A204.1 (cell line): ENCODE measurements at regions not wholly inside any gene's neighbourhood (a gene's known extent, or its start where the extent isn't known, plus 50 kb on each side); places are given as distances from the start of the nearest gene placed in this dataset.

ENCODE experiments used
- FAIRE-seq: peaks from 2 replicates; lab custom pipeline; 2012; peaks lifted over from hg19 to GRCh38; lab: Jason Lieb, UNC

DNA sequence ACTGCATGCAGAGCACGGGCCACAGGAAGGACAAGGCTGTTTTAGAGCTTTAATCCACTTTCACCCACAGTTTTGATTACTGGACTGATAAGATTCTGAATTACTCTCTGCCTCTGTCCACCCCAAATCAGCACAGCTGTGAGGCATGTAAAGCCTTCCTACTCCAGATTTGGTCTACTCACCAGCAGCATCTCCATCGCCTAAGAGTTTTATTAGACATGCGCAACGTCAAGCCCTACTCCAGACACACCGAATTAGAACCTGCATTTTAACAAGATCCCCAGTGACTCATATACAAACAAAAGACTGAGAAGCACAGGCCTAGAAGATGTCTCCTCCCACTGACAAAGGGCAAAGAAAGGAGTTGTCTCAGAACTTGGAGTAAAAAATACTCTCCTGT lies 221.2 kb downstream of the TUSC7 start:
- FAIRE-seq, result no peak

GRCh38 chr3:116939091-116939490 lies 229.5 kb downstream of the TUSC7 start:
- no peak for FAIRE-seq

- no peak for FAIRE-seq
These were observed 230.0 kb downstream of the TUSC7 start for GRCh38 chr3:116939550-116939949.

GRCh38 chr3:116940719-116941118 lies 231.1 kb downstream of the TUSC7 start:
- no peak for FAIRE-seq

GRCh38 chr3:116946376-116946775 lies 236.8 kb downstream of the TUSC7 start:
- no peak for FAIRE-seq

DNA sequence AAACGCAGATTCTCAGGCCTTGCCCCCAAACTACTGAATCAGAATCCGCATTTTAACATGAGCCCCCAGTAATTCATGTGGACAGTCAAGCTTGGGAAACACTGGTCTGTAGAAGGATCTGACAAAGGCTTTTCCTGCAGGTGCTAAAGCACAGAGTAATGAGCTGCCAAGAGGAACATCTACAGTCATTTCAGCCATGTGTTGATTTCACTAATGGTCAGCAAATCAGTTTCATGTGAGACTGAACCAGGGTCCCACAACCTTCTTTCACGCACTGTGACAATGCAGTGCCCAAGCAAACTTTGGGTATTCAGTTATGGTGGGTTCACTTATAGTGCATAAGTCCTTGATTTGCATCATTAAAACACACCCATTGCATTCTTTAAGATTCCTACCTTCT lies 237.6 kb downstream of the TUSC7 start:
- no peak for FAIRE-seq

DNA sequence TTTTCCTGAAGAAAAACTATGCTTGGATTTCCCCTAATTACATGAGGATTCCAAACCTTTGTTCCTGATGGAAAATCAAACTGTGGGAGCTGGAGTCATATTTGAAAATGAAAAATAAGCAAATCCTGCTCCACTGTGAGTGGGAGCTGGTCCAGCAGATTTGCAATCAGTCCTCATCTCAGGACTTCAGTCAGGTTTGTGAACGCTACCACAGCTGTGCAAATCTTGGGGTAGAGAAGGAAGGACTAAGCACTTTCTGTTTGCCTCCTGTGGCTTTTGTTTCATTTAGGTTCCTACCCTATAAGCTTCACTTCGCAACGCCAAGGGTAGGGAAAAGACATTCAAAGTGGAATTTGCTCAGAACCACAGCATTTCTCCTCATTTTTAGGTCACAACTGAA lies 238.2 kb downstream of the TUSC7 start:
- FAIRE-seq, result no peak

- no peak for FAIRE-seq
These were observed 240.9 kb downstream of the TUSC7 start for GRCh38 chr3:116950301-116951055.

DNA sequence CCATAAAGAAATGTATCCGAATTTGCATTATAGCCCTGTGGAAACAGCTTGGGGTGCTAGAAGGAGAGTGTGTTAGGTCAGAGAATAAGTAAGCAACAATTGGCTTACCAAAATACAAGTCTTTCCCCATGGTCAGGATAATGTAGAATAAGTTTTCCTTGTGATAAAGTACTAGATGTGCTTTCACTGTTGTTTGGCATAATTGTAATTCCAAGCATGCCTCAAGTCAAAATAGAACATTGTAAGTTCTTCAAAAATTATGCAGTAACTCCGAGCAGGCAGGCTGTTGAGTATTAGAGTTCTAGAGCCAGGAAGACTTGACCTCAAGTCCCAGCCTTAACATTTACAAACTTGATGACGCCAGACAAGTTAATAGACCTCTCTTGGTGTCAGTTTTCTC lies 242.0 kb downstream of the TUSC7 start:
- no peak for FAIRE-seq

- FAIRE-seq, result no peak
These were observed 248.7 kb downstream of the TUSC7 start for GRCh38 chr3:116958291-116958690.

GRCh38 chr3:116961106-116961505 lies 251.5 kb downstream of the TUSC7 start:
- FAIRE-seq, result no peak

- no peak for FAIRE-seq
These were observed 254.2 kb downstream of the TUSC7 start for GRCh38 chr3:116963802-116964201.

- FAIRE-seq, result no peak
These were observed 257.1 kb downstream of the TUSC7 start for GRCh38 chr3:116966649-116967048.

GRCh38 chr3:116969135-116969534 lies 259.6 kb downstream of the TUSC7 start:
- no peak for FAIRE-seq

DNA sequence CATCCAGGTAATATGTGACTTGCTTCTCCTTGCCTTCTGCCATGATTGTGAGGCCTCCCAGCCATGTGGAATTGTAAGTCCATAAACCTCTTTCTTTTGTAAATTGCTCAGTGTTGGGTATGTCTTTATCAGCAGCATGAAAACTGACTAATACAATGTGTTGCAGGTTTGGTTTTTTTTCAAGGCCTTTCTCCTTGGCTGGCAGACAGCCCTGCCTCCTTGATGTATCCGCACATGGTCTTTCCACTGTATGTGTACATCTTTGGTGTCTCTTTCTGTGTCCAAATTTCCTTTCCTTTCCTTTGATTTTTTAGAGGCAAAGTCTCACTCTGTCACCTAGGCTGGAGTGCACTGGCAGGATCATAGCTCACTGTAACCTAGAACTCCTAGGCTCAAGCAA lies 260.1 kb downstream of the TUSC7 start:
- no peak for FAIRE-seq

- FAIRE-seq, result no peak
These were observed 262.0 kb downstream of the TUSC7 start for GRCh38 chr3:116971531-116971930.

DNA sequence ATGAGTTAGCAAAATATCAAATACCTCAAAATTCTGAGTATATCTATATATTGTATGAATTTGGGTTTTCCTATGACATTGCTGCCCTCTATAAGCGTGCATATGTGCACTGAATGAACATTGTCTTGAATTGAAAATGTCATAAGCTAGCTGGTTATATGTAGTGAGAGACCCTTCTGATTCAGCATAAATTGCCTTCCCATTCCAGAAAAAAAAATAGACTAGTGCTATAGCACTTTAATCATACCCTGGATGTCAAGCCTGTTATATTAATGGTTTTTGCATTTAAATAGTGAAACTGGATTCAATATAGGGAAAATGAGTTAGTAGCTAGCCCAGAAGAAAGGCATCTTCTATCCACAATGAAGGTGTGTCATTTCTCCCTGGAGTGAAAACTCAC lies 265.1 kb downstream of the TUSC7 start:
- no peak for FAIRE-seq

DNA sequence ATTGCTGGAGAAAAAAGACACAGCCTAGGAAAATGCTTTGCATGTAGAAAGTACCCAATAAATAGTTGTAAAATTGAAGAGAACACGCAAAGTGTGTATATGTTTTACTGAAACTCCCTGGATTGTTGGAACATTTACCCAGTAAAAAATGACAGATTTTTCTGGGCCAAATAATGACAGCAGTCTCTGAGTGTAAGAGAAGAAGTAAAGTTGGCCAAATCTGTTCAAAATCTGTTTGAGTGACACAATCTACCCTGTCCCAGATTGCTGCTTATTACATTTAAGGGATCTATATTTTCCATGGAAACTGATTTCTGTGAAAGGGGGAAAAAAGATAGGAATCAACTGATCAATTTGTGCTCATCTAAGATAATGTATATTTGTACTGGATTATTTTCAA lies 267.9 kb downstream of the TUSC7 start:
- FAIRE-seq, result no peak

GRCh38 chr3:116980099-116980498 lies 270.5 kb downstream of the TUSC7 start:
- no peak for FAIRE-seq

- no peak for FAIRE-seq
These were observed 271.5 kb downstream of the TUSC7 start for GRCh38 chr3:116981089-116981488.

DNA sequence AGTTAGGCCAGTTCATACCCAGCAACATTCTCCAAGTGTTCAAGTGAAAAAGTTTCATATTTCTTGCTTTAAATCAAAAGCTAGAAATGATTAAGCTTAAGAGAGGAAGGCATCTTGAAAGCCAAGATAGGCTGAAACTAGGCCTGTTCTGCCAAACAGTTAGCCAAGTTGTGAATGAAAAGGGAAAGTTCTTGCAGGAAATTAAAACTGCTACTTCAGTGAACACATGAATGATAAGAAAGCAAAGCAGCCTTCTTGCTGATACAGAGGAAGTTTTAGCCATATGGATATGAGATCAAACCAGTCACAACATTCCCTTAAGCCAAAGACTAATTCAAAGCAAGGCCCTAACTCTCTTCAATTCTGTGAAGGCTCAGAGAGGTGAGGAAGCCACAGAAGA lies 274.7 kb downstream of the TUSC7 start:
- FAIRE-seq, result no peak

DNA sequence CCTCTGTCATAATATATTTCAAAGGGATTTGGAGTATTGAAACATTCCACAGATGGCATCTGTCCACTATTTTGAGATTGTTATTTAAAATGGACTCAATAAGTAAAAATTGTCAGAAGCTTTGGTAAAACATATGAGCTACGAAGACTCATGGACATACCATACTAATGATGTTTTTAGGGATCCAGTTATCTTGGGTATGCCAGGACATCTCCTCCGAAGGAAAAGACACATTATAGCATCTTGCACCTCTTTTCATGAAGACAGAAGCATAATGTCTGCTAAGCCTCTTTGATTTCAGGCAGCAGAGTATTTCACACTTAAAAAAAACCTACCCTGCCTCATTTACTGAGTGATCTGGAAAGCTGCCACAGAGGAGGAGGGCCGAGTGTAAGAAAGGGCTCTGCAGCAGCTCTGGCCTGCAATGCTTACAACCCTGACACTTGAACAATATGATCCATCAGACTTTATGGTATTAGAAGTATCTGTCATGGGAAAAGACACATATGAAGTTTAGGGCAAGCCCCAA lies 284.8 kb downstream of the TUSC7 start:
- FAIRE-seq, result no peak

GRCh38 chr3:117003501-117003900 lies 293.9 kb downstream of the TUSC7 start:
- no peak for FAIRE-seq

GRCh38 chr3:117005274-117005673 lies 295.7 kb downstream of the TUSC7 start:
- FAIRE-seq, result no peak
